Activated CD4-positive, alpha-beta memory T cell treated with anti-CD3 and anti-CD28 coated beads for 36 hours (primary cell): ENCODE measurements at regions not wholly inside any gene's neighbourhood (a gene's known extent, or its start where the extent isn't known, plus 50 kb on each side); places are given as distances from the start of the nearest gene placed in this dataset.

Experiments used
- CTCF ChIA-PET: fragments of 350-600 bp; sonication (Branson Sonifier 250); formaldehyde crosslinking; loops from one replicate; lab custom pipeline; 2021; ENCODE audit warnings: antibody characterized with exemption, inconsistent platforms; lab: Charles Lee
- POLR2A ChIA-PET: fragments of 350-600 bp; sonication (Branson Sonifier 250); formaldehyde crosslinking; loops from one replicate; lab custom pipeline; 2021; ENCODE audit warnings: antibody characterized with exemption; lab: Charles Lee
- DNase-seq: peaks from one replicate; pipeline ENCODE4 v3.0.0-alpha.2; 2020
- H3K27ac Mint-ChIP-seq: one replicate; pipeline ENCODE4 v1.8.0; 2021; ENCODE audit warnings: mixed read lengths
- H3K27me3 Mint-ChIP-seq: one replicate; pipeline ENCODE4 v1.8.0; 2021; ENCODE audit warnings: mixed read lengths
- H3K36me3 Mint-ChIP-seq: one replicate; pipeline ENCODE4 v1.8.0; 2021; ENCODE audit warnings: mixed read lengths
- H3K4me1 Mint-ChIP-seq: one replicate; pipeline ENCODE4 v1.8.0; 2021; ENCODE audit warnings: low read depth, mixed read lengths
- H3K4me3 Mint-ChIP-seq: one replicate; pipeline ENCODE4 v1.8.0; 2021; ENCODE audit warnings: mild to moderate bottlenecking, mixed read lengths
- H3K9me3 Mint-ChIP-seq: one replicate; pipeline ENCODE4 v1.8.0; 2021; ENCODE audit warnings: mixed read lengths
- intact Hi-C: fragments of 100-400 bp; cut with micrococcal nuclease; formaldehyde crosslinking; loops from one replicate; pipeline ENCODE4 v1.15.1; 2023

GRCh38 chr16:8199390-8199789 is 390.9 kb downstream of the TMEM114 start:
- peaks cover 3% of the 10 kb centered on the region for H3K9me3 Mint-ChIP-seq
- DNase-seq: no peak
- no peak overlapping the region for H3K27ac Mint-ChIP-seq
- no peak overlapping the region for H3K4me3 Mint-ChIP-seq
- CTCF ChIA-PET: no interaction called here
- H3K36me3 Mint-ChIP-seq: no peaks in the 10 kb centered on the region
- POLR2A ChIA-PET: no interaction called here
- intact Hi-C loops: no loop called here
- no peaks in the 10 kb centered on the region for H3K4me1 Mint-ChIP-seq
- no peaks in the 10 kb centered on the region for H3K27me3 Mint-ChIP-seq

DNA sequence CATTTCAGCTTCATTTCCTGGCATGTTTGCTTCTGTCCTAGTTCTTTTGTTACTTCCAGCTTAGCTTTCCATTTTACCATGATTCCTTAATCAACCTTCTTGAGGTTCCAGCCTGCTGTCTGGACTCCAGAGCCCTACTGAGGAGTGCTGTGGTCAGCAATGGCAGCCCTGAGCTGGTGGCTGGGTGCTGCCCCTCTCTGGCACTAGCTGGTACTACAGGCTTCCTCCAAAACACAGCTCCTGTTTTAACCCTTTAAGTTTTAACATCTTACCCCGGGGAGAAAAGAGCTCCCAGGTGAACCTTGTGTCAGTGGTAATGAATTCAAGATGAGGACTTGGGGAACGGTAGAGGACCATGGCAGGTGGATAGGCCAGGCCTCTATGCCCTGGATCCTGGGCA is 395.5 kb downstream of the TMEM114 start:
- Mint-ChIP-seq H3K27me3 (no peaks in the 10 kb centered on the region), H3K27ac (no peak overlapping the region)

DNA sequence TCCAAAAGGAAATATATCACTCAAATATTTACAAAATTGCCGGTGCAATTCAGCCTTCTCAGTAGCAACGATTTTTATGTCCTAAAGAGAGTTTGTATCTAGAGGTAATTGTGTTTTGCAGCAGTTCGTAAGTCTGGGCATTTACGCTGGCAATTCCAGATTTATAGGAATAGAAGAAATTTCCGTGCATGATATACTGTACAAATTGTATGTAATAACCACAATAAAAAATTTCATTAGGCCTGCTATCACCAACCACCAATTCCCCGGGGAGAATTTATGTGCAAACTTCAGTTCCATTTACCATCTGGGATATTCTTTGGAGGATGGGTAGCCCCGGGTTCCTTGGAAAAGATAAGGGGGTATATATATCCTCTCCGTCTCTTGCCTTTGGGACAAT is 401.5 kb downstream of the TMEM114 start:
- intact Hi-C loops: no loop called here
- H3K4me3 Mint-ChIP-seq: no peak overlapping the region
- H3K36me3 Mint-ChIP-seq: no peaks in the 10 kb centered on the region
- POLR2A ChIA-PET: no interaction called here
- DNase-seq: no peak
- no peaks in the 10 kb centered on the region for H3K27me3 Mint-ChIP-seq
- H3K27ac Mint-ChIP-seq: no peak overlapping the region
- no peaks in the 10 kb centered on the region for H3K4me1 Mint-ChIP-seq
- peaks cover 21% of the 10 kb centered on the region for H3K9me3 Mint-ChIP-seq
- CTCF ChIA-PET: no interaction called here

More for the DNA sequence above, 395.5 kb downstream of the TMEM114 start:
- H3K9me3 Mint-ChIP-seq: peaks cover 21% of the 10 kb centered on the region
- no peaks in the 10 kb centered on the region for H3K4me1 Mint-ChIP-seq
- DNase-seq: no peak
- ChIA-PET POLR2A (no interaction called here), CTCF (no interaction called here)
- H3K4me3 Mint-ChIP-seq: no peak overlapping the region
- intact Hi-C loops: no loop called here
- H3K36me3 Mint-ChIP-seq: no peaks in the 10 kb centered on the region

GRCh38 chr16:8187782-8188372 is 402.4 kb downstream of the TMEM114 start:
- Mint-ChIP-seq H3K4me1 (no peaks in the 10 kb centered on the region), H3K27ac (no peak overlapping the region), H3K4me3 (no peak overlapping the region), H3K27me3 (no peaks in the 10 kb centered on the region), H3K36me3 (no peaks in the 10 kb centered on the region), H3K9me3 (peaks cover 20% of the 10 kb centered on the region)
- intact Hi-C loops: no loop called here
- no peak for DNase-seq
- POLR2A ChIA-PET: no interaction called here
- CTCF ChIA-PET: no interaction called here

DNA sequence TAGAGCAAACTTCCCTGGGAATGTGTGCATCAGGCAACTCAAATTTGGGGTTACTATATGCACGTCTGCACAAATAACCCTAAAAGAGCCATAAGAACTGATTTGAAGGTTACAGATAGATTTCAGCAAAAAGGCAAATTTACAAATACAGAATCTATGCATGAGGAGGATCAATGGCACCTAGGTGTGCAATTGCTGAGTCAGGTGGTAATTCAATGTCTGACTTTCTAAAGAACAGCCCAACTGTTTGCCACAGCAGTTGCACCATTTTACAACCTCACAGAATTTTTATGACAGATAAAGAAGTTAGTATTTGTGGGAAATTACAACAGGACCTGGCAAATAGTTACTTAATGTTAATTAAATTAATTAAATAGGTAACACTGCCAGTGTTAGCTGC is 405.5 kb downstream of the TMEM114 start:
- H3K27ac Mint-ChIP-seq: no peak overlapping the region
- POLR2A ChIA-PET: no interaction called here
- CTCF ChIA-PET: no interaction called here
- H3K36me3 Mint-ChIP-seq: no peaks in the 10 kb centered on the region
- H3K27me3 Mint-ChIP-seq: no peaks in the 10 kb centered on the region
- no peaks in the 10 kb centered on the region for H3K4me1 Mint-ChIP-seq
- H3K4me3 Mint-ChIP-seq: no peak overlapping the region
- H3K9me3 Mint-ChIP-seq: peaks cover 3% of the 10 kb centered on the region
- DNase-seq: no peak
- intact Hi-C loops: no loop called here

GRCh38 chr16:8183176-8184099 is 406.9 kb downstream of the TMEM114 start:
- no peaks in the 10 kb centered on the region for H3K4me1 Mint-ChIP-seq
- no peak overlapping the region for H3K4me3 Mint-ChIP-seq
- H3K36me3 Mint-ChIP-seq: no peaks in the 10 kb centered on the region
- CTCF ChIA-PET: no interaction called here
- intact Hi-C loops: no loop called here
- peaks cover 3% of the 10 kb centered on the region for H3K9me3 Mint-ChIP-seq
- no peak for DNase-seq
- H3K27me3 Mint-ChIP-seq: no peaks in the 10 kb centered on the region
- POLR2A ChIA-PET: no interaction called here
- no peak overlapping the region for H3K27ac Mint-ChIP-seq

GRCh38 chr16:8182761-8183160 is 407.6 kb downstream of the TMEM114 start:
- Mint-ChIP-seq H3K4me1 (no peaks in the 10 kb centered on the region), H3K36me3 (no peaks in the 10 kb centered on the region), H3K27ac (no peak overlapping the region), H3K4me3 (no peak overlapping the region), H3K27me3 (no peaks in the 10 kb centered on the region), H3K9me3 (peaks cover 3% of the 10 kb centered on the region)
- POLR2A ChIA-PET: no interaction called here
- intact Hi-C loops: no loop called here
- DNase-seq: no peak
- CTCF ChIA-PET: no interaction called here

GRCh38 chr16:8179615-8180014 is 410.7 kb downstream of the TMEM114 start:
- peaks cover 3% of the 10 kb centered on the region for H3K9me3 Mint-ChIP-seq
- H3K4me1 Mint-ChIP-seq: no peaks in the 10 kb centered on the region
- no peaks in the 10 kb centered on the region for H3K27me3 Mint-ChIP-seq
- H3K27ac Mint-ChIP-seq: no peak overlapping the region
- ChIA-PET CTCF (no interaction called here), POLR2A (no interaction called here)
- no peak overlapping the region for H3K4me3 Mint-ChIP-seq
- no peak for DNase-seq
- H3K36me3 Mint-ChIP-seq: no peaks in the 10 kb centered on the region
- intact Hi-C loops: no loop called here

GRCh38 chr16:8178271-8178670 is 412.0 kb downstream of the TMEM114 start:
- no peak for DNase-seq
- intact Hi-C loops: no loop called here
- no peak overlapping the region for H3K27ac Mint-ChIP-seq
- CTCF ChIA-PET: no interaction called here
- POLR2A ChIA-PET: no interaction called here
- H3K27me3 Mint-ChIP-seq: no peaks in the 10 kb centered on the region
- no peaks in the 10 kb centered on the region for H3K36me3 Mint-ChIP-seq
- no peak overlapping the region for H3K4me3 Mint-ChIP-seq
- no peaks in the 10 kb centered on the region for H3K9me3 Mint-ChIP-seq
- H3K4me1 Mint-ChIP-seq: no peaks in the 10 kb centered on the region

DNA sequence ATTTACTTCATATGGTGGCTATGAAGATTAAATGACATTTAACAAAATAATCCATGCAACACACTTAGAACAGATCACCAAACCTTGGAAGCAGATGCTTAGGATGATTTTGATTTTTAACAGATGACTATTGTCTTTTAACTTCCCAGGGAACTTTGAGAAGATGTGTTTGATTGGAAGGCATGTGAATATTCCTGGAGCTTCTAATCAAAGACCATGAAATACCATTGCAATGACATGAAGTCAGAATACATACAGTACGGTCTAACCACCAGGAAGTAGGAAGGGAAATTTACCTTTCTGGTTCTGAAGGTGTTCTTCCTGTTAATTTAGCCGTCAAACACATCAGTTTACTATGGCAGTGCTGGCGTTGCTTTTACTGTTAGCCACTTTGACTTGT is 414.9 kb downstream of the TMEM114 start:
- peaks cover 4% of the 10 kb centered on the region for H3K9me3 Mint-ChIP-seq
- H3K4me1 Mint-ChIP-seq: no peaks in the 10 kb centered on the region
- no peaks in the 10 kb centered on the region for H3K36me3 Mint-ChIP-seq
- intact Hi-C loops: no loop called here
- no peaks in the 10 kb centered on the region for H3K27me3 Mint-ChIP-seq
- no peak overlapping the region for H3K4me3 Mint-ChIP-seq
- CTCF ChIA-PET: no interaction called here
- no peak overlapping the region for H3K27ac Mint-ChIP-seq
- DNase-seq: no peak
- POLR2A ChIA-PET: no interaction called here

DNA sequence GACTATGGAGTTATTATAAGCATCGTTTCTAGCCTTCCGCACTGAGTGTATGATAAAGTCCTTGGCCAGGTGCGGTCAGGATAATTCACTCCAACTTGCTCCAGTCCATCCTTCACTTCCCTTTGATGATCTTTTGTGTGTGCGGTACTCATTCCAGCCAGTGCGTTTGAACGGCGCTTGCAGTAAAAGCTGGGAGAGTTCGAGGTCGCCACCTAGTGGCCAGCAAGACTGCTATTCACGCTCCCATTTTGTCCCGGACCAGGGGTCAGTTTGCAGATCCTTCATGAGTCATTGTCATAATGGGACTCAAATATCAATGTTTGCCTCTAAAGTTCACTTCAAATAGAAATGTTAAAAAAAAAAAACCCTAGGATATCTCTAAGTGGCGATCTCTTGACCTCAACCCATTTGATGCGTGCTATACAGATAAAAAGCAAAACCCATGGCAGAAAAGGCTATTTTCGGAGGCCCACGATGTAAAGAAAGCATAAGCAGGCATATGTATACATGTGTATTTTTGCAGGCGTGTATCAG is 417.1 kb downstream of the TMEM114 start:
- peak; percentile 43 for DNase-seq
- Mint-ChIP-seq H3K27ac (no peak overlapping the region), H3K4me3 (no peak overlapping the region), H3K27me3 (no peaks in the 10 kb centered on the region), H3K36me3 (no peaks in the 10 kb centered on the region), H3K9me3 (peaks cover 7% of the 10 kb centered on the region), H3K4me1 (no peaks in the 10 kb centered on the region)
- POLR2A ChIA-PET: no interaction called here
- CTCF ChIA-PET: no interaction called here
- intact Hi-C loops: no loop called here

- CTCF ChIA-PET: no interaction called here
- H3K27me3 Mint-ChIP-seq: no peaks in the 10 kb centered on the region
- intact Hi-C loops: no loop called here
- peaks cover 7% of the 10 kb centered on the region for H3K9me3 Mint-ChIP-seq
- no peaks in the 10 kb centered on the region for H3K36me3 Mint-ChIP-seq
- POLR2A ChIA-PET: no interaction called here
- no peak overlapping the region for H3K27ac Mint-ChIP-seq
- H3K4me3 Mint-ChIP-seq: no peak overlapping the region
- no peak for DNase-seq
- no peaks in the 10 kb centered on the region for H3K4me1 Mint-ChIP-seq
Measured at GRCh38 chr16:8172551-8172950, 417.8 kb downstream of the TMEM114 start.

GRCh38 chr16:8168016-8168415 is 422.3 kb downstream of the TMEM114 start:
- Mint-ChIP-seq H3K27ac (no peak overlapping the region), H3K9me3 (peaks cover 12% of the 10 kb centered on the region), H3K4me1 (no peaks in the 10 kb centered on the region), H3K36me3 (no peaks in the 10 kb centered on the region), H3K27me3 (no peaks in the 10 kb centered on the region), H3K4me3 (no peak overlapping the region)
- no peak for DNase-seq
- intact Hi-C loops: no loop called here
- POLR2A ChIA-PET: no interaction called here
- CTCF ChIA-PET: no interaction called here
